B cell (primary cell): ENCODE measurements at regions not wholly inside any gene's neighbourhood (a gene's known extent, or its start where the extent isn't known, plus 50 kb on each side); places are given as distances from the start of the nearest gene placed in this dataset.

Source experiments
- EZH2 ChIP-seq: IDR thresholded peaks from 2 replicates; pipeline ENCODE4 v1.6.1; 2012; ENCODE audit warnings: borderline replicate concordance, low read depth, mild to moderate bottlenecking, moderate library complexity, low read length; ENCODE audit not compliant: insufficient read depth, poor library complexity, severe bottlenecking
- TF ChIP-seq, protein P1 (sequence below): fragments of 200-600 bp; IDR thresholded peaks from one replicate; pipeline ENCODE4 v1.8.0; 2022; ENCODE audit warnings: antibody characterized with exemption, mild to moderate bottlenecking

DNA sequence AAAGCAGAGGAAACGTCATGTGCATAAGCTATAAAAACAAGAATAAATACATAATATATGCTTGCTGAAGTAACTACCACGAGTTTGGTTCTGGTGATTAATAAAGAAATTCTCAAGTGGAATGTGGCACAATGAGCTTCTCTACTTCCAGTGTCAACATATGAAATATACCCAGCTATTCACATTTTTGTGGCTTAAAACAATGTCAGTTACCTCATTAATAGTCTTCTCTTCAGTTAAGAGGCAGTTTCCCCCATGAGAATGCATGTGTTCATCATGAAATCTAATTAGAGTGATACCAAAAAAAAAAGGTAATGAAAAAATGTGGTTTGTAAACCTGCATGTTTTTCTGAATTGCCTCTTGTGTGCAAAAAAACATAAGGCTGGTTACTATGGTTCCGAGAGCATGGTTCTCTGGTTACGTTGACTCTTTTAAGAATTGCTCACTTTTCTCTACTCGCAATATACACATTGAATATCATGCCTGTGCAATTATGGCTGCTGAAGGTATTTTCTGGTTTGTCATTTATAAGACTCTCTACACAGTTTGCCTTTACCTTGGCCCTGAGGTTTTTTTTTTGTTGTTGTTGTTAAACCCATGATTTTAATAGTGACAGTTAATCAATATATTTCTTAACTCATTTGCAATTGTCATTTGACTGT is 108.2 kb downstream of the PCDH7 start:
- TF ChIP-seq, protein P1, sequence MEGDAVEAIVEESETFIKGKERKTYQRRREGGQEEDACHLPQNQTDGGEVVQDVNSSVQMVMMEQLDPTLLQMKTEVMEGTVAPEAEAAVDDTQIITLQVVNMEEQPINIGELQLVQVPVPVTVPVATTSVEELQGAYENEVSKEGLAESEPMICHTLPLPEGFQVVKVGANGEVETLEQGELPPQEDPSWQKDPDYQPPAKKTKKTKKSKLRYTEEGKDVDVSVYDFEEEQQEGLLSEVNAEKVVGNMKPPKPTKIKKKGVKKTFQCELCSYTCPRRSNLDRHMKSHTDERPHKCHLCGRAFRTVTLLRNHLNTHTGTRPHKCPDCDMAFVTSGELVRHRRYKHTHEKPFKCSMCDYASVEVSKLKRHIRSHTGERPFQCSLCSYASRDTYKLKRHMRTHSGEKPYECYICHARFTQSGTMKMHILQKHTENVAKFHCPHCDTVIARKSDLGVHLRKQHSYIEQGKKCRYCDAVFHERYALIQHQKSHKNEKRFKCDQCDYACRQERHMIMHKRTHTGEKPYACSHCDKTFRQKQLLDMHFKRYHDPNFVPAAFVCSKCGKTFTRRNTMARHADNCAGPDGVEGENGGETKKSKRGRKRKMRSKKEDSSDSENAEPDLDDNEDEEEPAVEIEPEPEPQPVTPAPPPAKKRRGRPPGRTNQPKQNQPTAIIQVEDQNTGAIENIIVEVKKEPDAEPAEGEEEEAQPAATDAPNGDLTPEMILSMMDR = no peak
- no peak for TF ChIP-seq EZH2
